HFF-Myc (cell line): ENCODE measurements at regions not wholly inside any gene's neighbourhood (a gene's known extent, or its start where the extent isn't known, plus 50 kb on each side); places are given as distances from the start of the nearest gene placed in this dataset.
"Not testable (repeated sequence)": the region's sequence is repeated elsewhere in the genome, so short reads cannot be mapped to it uniquely, and the experiment has no call there.

Experiments
- DNase-seq: peaks from one replicate; pipeline ENCODE4 v3.0.0-alpha.2; 2011; ENCODE audit warnings: low read depth; ENCODE audit errors: extremely low read depth
- H3K4me3 ChIP-seq: replicated peaks from 2 replicates; pipeline ENCODE4 v1.5.1; 2011; ENCODE audit warnings: low read depth, mild to moderate bottlenecking, control low read depth, low read length
- TF ChIP-seq, protein P1 (sequence below): IDR thresholded peaks from 2 replicates; pipeline ENCODE4 v1.5.1; 2012; ENCODE audit warnings: mild to moderate bottlenecking, low read depth, low read length, control low read depth; ENCODE audit errors: missing control alignments

DNA sequence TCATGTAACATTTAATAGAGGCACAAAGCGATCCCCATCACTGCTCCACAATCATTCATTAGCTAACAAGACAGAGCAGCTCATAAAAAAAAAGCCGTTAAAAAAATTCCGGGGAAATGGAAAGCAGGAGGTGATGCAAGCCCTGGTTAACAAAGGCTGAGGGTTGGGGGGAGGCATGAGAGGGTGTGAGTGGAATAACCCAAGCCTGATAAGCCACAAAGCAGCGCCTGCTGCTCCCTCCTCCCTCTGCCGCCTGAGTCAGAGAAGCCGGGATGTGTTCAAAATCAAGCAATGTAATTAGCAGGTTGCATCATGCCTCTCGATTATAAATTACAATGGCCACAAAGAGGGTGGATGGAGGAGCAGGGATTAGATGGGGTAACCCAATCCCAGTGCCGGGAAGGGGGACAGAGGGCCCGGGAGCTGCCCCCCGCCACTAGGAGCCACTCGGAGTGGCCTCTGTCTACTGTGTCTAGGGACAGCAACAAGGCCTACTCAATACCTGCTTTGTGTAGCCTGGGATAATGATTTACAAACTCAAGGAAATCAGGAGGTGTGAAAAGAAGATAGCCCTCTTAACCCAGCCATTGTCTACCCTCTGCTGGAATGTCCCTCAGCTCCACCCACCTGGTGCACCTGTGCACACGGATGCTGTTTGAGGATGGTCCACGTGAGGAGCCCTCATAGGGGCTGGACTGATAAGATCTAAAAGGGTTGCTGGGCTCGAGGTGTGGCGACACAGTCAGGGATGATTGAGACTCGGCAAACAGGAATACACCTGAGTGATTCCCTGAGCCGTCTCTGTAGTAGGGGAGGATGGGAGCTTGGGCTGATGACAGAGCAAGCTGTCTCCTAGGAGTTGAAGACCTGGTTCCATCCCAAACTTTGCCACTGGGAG is 156.9 kb downstream of the VEGFA start:
- H3K4me3 ChIP-seq: no peak overlapping the region
- no peak for DNase-seq
- TF ChIP-seq, protein P1, sequence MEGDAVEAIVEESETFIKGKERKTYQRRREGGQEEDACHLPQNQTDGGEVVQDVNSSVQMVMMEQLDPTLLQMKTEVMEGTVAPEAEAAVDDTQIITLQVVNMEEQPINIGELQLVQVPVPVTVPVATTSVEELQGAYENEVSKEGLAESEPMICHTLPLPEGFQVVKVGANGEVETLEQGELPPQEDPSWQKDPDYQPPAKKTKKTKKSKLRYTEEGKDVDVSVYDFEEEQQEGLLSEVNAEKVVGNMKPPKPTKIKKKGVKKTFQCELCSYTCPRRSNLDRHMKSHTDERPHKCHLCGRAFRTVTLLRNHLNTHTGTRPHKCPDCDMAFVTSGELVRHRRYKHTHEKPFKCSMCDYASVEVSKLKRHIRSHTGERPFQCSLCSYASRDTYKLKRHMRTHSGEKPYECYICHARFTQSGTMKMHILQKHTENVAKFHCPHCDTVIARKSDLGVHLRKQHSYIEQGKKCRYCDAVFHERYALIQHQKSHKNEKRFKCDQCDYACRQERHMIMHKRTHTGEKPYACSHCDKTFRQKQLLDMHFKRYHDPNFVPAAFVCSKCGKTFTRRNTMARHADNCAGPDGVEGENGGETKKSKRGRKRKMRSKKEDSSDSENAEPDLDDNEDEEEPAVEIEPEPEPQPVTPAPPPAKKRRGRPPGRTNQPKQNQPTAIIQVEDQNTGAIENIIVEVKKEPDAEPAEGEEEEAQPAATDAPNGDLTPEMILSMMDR: no peak

DNA sequence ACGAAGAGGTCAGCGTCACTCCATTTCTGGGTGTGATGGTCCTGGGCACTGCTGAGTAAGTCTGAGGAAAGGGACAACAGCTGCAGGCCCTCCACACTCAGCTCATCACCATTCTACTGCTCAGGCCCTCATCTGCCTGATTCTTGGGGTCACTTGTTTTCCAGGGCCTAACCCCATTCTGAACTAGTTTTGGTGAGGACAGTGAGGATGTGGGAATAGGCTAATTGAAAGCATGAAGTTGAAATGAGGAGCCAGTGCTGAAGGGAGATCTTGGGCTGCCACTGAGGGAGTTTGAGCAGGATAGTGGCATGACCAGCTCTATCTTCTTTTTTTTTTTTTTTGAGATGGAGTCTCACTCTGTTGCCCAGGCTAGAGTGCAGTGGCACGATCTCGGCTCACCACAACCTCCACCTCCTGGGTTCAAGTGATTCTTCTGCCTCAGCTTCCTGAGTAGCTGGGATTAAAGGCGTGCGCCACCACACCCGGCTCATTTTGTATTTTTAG is 155.7 kb downstream of the VEGFA start:
- DNase-seq, H3K4me3 ChIP-seq: not testable (repeated sequence)

DNA sequence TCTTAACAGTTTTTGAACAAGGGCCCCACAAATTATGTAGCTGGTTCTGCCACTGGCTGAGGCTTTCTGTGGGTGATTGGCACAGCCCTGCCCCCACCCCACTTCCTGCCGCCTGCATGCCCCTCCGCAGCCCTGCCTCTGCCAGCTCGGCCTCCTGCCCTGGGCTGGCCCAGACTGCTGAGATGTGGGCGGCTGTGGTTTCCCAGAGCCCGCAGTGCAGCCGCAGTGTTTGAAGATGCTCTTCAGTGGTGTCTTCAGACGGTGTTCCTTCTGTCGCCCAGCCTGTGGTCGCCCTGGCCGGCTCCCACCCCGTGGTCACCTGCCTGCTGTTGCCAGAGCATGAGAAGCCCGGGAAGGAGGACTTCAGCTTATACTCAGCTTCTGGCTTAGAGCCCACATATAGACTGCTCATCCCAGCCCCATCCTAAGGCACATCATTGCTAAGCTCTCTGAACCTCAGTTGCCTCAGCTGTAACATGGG is 154.3 kb downstream of the VEGFA start:
- H3K4me3 ChIP-seq: no peak overlapping the region
- TF ChIP-seq, protein P1: no peak
- no peak for DNase-seq

DNA sequence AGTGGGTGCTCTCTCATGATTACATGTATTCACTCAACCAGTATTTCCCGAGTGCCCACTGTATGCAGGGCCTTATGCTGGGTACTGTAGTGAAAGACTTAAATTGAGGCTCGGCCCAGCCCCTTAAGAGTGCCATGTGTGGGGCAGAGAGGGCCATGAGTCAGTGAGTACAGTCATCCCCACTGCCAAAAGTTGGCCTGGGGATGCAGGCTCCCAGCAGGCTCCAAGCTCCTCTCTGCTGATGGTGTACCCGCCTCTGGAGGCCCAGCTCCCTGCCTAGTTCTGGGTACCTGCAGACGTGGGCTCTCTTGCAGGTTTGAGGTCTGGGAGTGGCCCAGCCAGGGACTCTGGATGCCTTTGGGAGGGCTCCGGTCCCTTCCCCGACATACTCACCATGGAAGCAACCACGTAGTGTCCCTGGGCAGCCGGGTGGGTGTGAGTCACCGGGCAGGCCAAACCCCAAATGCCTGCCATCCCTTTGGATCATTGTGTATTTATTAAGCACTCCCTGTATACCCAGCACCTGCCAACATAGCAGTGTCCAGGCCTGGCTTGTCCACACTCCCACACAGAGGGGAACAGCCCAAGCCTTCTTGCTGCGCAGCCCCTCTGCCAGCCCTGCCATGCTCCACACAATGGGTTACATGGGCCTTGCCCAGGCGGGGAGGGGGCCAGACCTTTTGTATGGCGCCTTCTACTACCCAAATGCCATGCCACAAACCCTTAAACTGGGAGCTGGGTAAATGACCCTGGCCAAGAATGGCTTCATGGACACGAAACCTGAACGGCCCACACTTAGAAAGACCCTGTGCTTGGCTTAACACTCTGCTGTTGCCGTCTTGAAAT is 153.6 kb downstream of the VEGFA start:
- TF ChIP-seq, protein P1: no peak
- H3K4me3 ChIP-seq: no peak overlapping the region
- no peak for DNase-seq

DNA sequence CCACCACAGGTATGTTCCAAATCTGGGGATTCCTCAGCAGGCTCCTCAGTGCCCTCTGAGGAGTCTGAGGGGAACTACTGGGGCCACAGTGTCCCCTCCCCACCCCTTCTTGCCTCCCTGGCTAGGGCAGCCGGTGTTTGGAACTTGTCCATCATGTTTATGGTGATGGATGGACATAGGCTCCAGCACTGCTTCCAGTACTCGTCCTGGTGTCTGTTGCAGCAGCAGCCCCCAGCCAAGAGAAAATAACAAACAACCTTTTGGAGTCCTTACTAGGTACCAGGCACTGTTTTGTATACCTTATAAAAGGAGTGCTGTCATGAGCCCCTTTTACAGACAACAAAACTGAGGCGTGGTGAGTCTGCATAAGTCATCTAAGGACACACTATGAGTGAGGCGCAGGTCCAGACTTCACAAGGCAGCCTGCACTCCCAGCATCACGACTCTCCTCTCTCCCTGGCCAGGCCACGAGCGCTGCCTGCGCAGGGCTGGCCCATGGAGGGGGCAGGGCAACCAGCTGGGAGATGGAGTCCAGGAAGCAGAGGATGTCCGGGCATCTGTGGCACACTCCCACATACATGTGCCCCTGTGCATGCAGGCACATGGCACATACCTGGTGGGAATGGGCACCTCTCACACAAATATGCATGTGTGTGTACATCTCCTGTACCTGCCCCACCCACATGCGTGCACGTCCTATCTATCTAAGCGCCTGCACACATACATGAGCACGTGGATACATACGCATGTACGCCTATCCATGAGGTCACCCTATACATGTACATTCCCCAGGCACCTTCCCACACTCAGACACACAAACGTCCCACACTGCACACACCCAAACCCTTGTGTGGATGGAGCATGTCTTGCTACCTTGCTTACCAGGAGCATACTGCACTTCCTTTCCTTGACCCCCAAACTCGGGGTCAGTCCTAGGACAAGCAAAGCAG is 152.7 kb downstream of the VEGFA start:
- TF ChIP-seq, protein P1: no peak
- DNase-seq: no peak
- no peak overlapping the region for H3K4me3 ChIP-seq

DNA sequence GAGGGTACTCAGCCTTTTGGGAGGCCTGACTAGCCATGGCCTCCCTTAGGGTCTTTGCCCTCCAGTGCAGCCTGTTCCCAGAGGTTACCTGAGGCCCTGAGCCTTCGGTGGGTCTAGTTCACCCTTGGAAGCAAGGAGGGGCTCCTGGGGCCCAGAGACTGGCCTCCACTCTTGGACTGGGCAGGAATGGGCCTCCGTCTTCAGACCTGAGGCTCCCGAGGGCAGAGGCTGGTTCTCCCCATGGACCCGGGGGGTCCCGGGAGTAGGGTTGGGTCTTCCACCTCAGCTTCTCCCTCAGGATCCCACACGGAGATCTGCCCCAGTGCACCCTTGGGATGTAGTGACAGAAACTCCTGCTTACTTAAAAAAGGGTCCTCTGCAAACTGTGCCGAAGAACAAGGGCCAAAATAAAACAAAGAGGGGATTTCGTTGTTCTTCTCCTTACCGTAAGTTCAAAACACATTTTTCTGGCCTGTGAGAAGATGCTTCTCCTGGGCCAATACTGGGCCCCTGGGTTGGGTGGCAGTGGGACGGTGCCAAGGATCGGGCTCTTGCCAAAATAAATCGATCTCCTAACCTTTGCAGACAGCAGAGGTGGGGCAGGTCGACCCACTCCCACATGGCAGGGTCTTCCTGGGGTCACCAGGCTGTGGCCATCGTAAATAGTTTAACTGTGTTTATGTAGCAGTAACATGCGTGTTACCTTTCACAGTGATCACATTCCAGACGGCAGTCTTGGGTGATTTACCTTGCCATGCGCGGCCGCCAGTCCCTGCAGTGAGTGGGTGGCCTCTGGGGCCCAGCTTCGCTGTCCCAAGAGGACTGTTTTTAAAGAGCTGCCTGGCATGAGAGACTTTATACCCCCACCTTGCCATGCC is 151.8 kb downstream of the VEGFA start:
- no peak for DNase-seq
- TF ChIP-seq, protein P1: no peak
- H3K4me3 ChIP-seq: no peak overlapping the region
